IMR-90 (cell line): ENCODE measurements at regions not wholly inside any gene's neighbourhood (a gene's known extent, or its start where the extent isn't known, plus 50 kb on each side); places are given as distances from the start of the nearest gene placed in this dataset.

Experiments used
- ATAC-seq: fragments of 200-7000 bp; cut with Tn5 transposase; 2 replicates; pipeline ENCODE4 v1.9.1; 2020; ENCODE audit warnings: low read depth, mild to moderate bottlenecking, moderate library complexity
- BruUV-seq: library from RNA; stranded (reverse); fragments of 400-500 nt; replicated peaks from 2 replicates; lab custom pipeline; 2021; lab: Mats Ljungman, UMichigan
- CTCF ChIA-PET: fragments of 300-600 bp; formaldehyde crosslinking; extraction: SDS; loops from one replicate; lab custom pipeline; 2021; ENCODE audit warnings: antibody characterized with exemption; lab: Yijun Ruan, JAX
- POLR2A ChIA-PET: fragments of 300-600 bp; sonication (Branson Sonifier 250); formaldehyde crosslinking; loops from one replicate; lab custom pipeline; 2022; ENCODE audit warnings: antibody characterized with exemption; ENCODE audit not compliant: unreplicated experiment; lab: Charles Lee
- DNase-seq: peaks from one replicate; pipeline ENCODE4 v3.0.0; 2013
- H2AFZ ChIP-seq: replicated peaks from 2 replicates; pipeline ENCODE3; 2013; ENCODE audit warnings: low read length, mild to moderate bottlenecking; ENCODE audit not compliant: poor library complexity
- H2AK5ac ChIP-seq: 2 replicates; pipeline ENCODE4 v1.6.1; 2013; ENCODE audit warnings: low read depth, low read length, inconsistent platforms
- H2AK9ac ChIP-seq: replicated peaks from 2 replicates; pipeline ENCODE3; 2013; ENCODE audit warnings: mild to moderate bottlenecking, low read depth, low read length, moderate library complexity; ENCODE audit not compliant: poor library complexity
- H2BK120ac ChIP-seq: 2 replicates; pipeline ENCODE4 v1.6.1; 2013; ENCODE audit warnings: low read depth, low read length, inconsistent platforms
- H2BK15ac ChIP-seq: 3 replicates; pipeline ENCODE4 v1.6.1; 2013; ENCODE audit warnings: low read depth, low read length, inconsistent platforms
- H2BK20ac ChIP-seq: 2 replicates; pipeline ENCODE4 v1.6.1; 2013; ENCODE audit warnings: low read depth, mild to moderate bottlenecking, inconsistent platforms, low read length, moderate library complexity
- H2BK5ac ChIP-seq: 2 replicates; pipeline ENCODE4 v1.6.1; 2013; ENCODE audit warnings: mild to moderate bottlenecking, low read depth, low read length, inconsistent platforms; ENCODE audit not compliant: poor library complexity, severe bottlenecking
- H3K14ac ChIP-seq: replicated peaks from 2 replicates; pipeline ENCODE4 v1.6.1; 2013; ENCODE audit warnings: low read depth, low read length, inconsistent platforms
- H3K18ac ChIP-seq: 2 replicates; pipeline ENCODE4 v1.6.1; 2013; ENCODE audit warnings: low read depth, low read length, control low read depth
- H3K23ac ChIP-seq: 2 replicates; pipeline ENCODE4 v1.6.1; 2013; ENCODE audit warnings: low read depth, low read length, inconsistent platforms
- H3K27ac ChIP-seq: 2 replicates; pipeline ENCODE4 v1.5.1; 2013; ENCODE audit warnings: mild to moderate bottlenecking, control low read depth, low read length; ENCODE audit not compliant: insufficient read depth
- H3K27me3 ChIP-seq: 2 replicates; pipeline ENCODE4 v1.6.1; 2013; ENCODE audit warnings: low read length; ENCODE audit not compliant: control insufficient read depth, insufficient read depth
- H3K36me3 ChIP-seq: 2 replicates; pipeline ENCODE4 v1.6.1; 2013; ENCODE audit warnings: low read length, mixed read lengths; ENCODE audit not compliant: control insufficient read depth, insufficient read depth
- H3K4ac ChIP-seq: 2 replicates; pipeline ENCODE4 v1.6.1; 2013; ENCODE audit warnings: low read depth, low read length, inconsistent platforms
- H3K4me1 ChIP-seq: 2 replicates; pipeline ENCODE4 v1.6.1; 2013; ENCODE audit warnings: low read length, mixed read lengths; ENCODE audit not compliant: control insufficient read depth, insufficient read depth
- H3K4me2 ChIP-seq: 2 replicates; pipeline ENCODE4 v1.6.1; 2013; ENCODE audit warnings: low read depth, mild to moderate bottlenecking, control low read depth, low read length, moderate library complexity
- H3K4me3 ChIP-seq: 2 replicates; pipeline ENCODE4 v1.5.1; 2013; ENCODE audit warnings: low read depth, mild to moderate bottlenecking, control low read depth, low read length, moderate library complexity; ENCODE audit not compliant: insufficient read depth
- H3K56ac ChIP-seq: 2 replicates; pipeline ENCODE4 v1.6.1; 2013; ENCODE audit warnings: low read length, inconsistent platforms; ENCODE audit not compliant: insufficient read depth; ENCODE audit errors: extremely low read depth
- H3K79me1 ChIP-seq, 2 experiments: 2 replicates each; pipeline ENCODE4 v1.6.1; 2013; ENCODE audit warnings: low read length in 2 of 2, inconsistent platforms in 1 of 2, low read depth in 1 of 2
- H3K9ac ChIP-seq: 2 replicates; pipeline ENCODE4 v1.6.1; 2013; ENCODE audit warnings: low read depth, low read length, control low read depth
- H3K9me1 ChIP-seq: 2 replicates; pipeline ENCODE4 v1.6.1; 2013; ENCODE audit warnings: low read length, inconsistent platforms; ENCODE audit not compliant: insufficient read depth
- H3K9me3 ChIP-seq: 2 replicates; pipeline ENCODE4 v1.6.1; 2013; ENCODE audit warnings: low read length; ENCODE audit not compliant: control insufficient read depth, insufficient read depth
- H4K20me1 ChIP-seq: 2 replicates; pipeline ENCODE4 v1.6.1; 2013; ENCODE audit warnings: low read length, inconsistent platforms; ENCODE audit not compliant: insufficient read depth
- H4K5ac ChIP-seq: 2 replicates; pipeline ENCODE4 v1.6.1; 2013; ENCODE audit warnings: mild to moderate bottlenecking, low read depth, low read length, control low read depth
- H4K8ac ChIP-seq, 2 experiments: 2 replicates each; pipeline ENCODE4 v1.6.1; 2013; ENCODE audit warnings: low read depth in 2 of 2, low read length in 2 of 2, control low read depth in 1 of 2, inconsistent platforms in 1 of 2
- H4K91ac ChIP-seq: 2 replicates; pipeline ENCODE4 v1.6.1; 2013; ENCODE audit warnings: low read depth, low read length, inconsistent platforms; ENCODE audit not compliant: insufficient read depth
- BHLHE40 ChIP-seq: fragments of 150-350 bp; IDR thresholded peaks from 2 replicates; pipeline ENCODE4 v1.6.1; 2016; ENCODE audit warnings: mild to moderate bottlenecking, low read depth, low read length
- CEBPB ChIP-seq: IDR thresholded peaks from 2 replicates; pipeline ENCODE4 v1.6.1; 2012; ENCODE audit warnings: low read depth, low read length, improper control_type of control experiment
- CTCF ChIP-seq: conservative IDR thresholded peaks from 2 replicates; pipeline ENCODE4 v1.5.1; 2012; ENCODE audit warnings: mild to moderate bottlenecking, low read depth, low read length, improper control_type of control experiment
- ELK1 ChIP-seq: fragments of 150-350 bp; IDR thresholded peaks from 2 replicates; pipeline ENCODE4 v1.6.1; 2016; ENCODE audit warnings: low read depth, mild to moderate bottlenecking, low read length, moderate library complexity, borderline replicate concordance
- MAFK ChIP-seq: IDR thresholded peaks from 2 replicates; pipeline ENCODE4 v1.6.1; 2012; ENCODE audit warnings: low read depth, low read length, improper control_type of control experiment
- MXI1 ChIP-seq: IDR thresholded peaks from 2 replicates; pipeline ENCODE4 v1.6.1; 2012; ENCODE audit warnings: low read depth, mild to moderate bottlenecking, low read length, moderate library complexity, borderline replicate concordance
- POLR2A ChIP-seq: IDR thresholded peaks from 2 replicates; pipeline ENCODE4 v1.6.1; 2012; ENCODE audit warnings: mild to moderate bottlenecking, low read depth, low read length
- RAD21 ChIP-seq: IDR thresholded peaks from 2 replicates; pipeline ENCODE4 v1.6.1; 2012; ENCODE audit warnings: low read length, improper control_type of control experiment
- RCOR1 ChIP-seq: IDR thresholded peaks from 2 replicates; pipeline ENCODE4 v1.6.1; 2012; ENCODE audit warnings: mild to moderate bottlenecking, low read length, improper control_type of control experiment; ENCODE audit not compliant: insufficient replicate concordance
- RFX5 ChIP-seq: IDR thresholded peaks from 2 replicates; pipeline ENCODE4 v1.8.0; 2012; ENCODE audit warnings: low read depth, mild to moderate bottlenecking, low read length, moderate library complexity
- SMC3 ChIP-seq: fragments of 150-350 bp; IDR thresholded peaks from 2 replicates; pipeline ENCODE4 v1.6.1; 2016; ENCODE audit warnings: low read depth, mild to moderate bottlenecking, antibody characterized with exemption, low read length, moderate library complexity
- WGBS, 2 experiments: methylation state at CpG; one replicate each; pipeline versions ENCODE4 v1.1.5 to v1.1.7; 2013; ENCODE audit warnings: missing lambda C conversion rate in 2 of 2; ENCODE audit not compliant: insufficient read length in 1 of 2; ENCODE audit errors: extremely low coverage in 2 of 2; 5-methylcytosine and 5-hydroxymethylcytosine counted together
- dilution Hi-C: fragments of 300-500 bp; cut with HindIII; formaldehyde crosslinking; loops from one replicate; pipeline ENCODE4 v1.14.3; 2018; ENCODE audit warnings: low sequenced_read_pairs; ENCODE audit not compliant: unreplicated experiment
- in situ Hi-C: fragments of 300-500 bp; cut with MboI; formaldehyde crosslinking; loops from 3 replicates; pipeline ENCODE4 v1.14.3; 2019; ENCODE audit warnings: low sequenced_read_pairs, inconsistent platforms, mixed read lengths
- intact Hi-C: fragments of 100-400 bp; cut with micrococcal nuclease; formaldehyde crosslinking; loops from 2 replicates; pipeline ENCODE4 v1.10.0; 2022

GRCh38 chr2:82656420-82656819 is 1802.7 kb downstream of the SUCLG1 start:
- intact Hi-C loops (no loop called here), dilution Hi-C loops (no loop called here), in situ Hi-C loops (no loop called here)
- ChIA-PET CTCF (no interaction called here), POLR2A (no interaction called here)
- H4K8ac ChIP-seq, result no peak overlapping the region
- no peak overlapping the region for H2BK15ac ChIP-seq
- no peak overlapping the region for H3K14ac ChIP-seq
- no peak overlapping the region for H3K4me2 ChIP-seq
- no peak overlapping the region for H2BK5ac ChIP-seq
- no peak overlapping the region for H3K9ac ChIP-seq
- peaks cover 2% of the 10 kb centered on the region; the same call in 1 of the 2 replicates for H3K9me3 ChIP-seq
- no peak for DNase-seq
- H4K5ac ChIP-seq, result no peak overlapping the region
- no peaks in the 10 kb centered on the region for H3K36me3 ChIP-seq
- no peak overlapping the region for H4K91ac ChIP-seq
- no peak overlapping the region for H2BK20ac ChIP-seq
- no peak overlapping the region for H2AK9ac ChIP-seq
- TF ChIP-seq BHLHE40, result no peak
- no peak for TF ChIP-seq MAFK
- TF ChIP-seq POLR2A, result no peak
- TF ChIP-seq RAD21, result no peak
- no peak for TF ChIP-seq CTCF
- TF ChIP-seq RCOR1, result no peak
- no peak for TF ChIP-seq ELK1
- no peak for TF ChIP-seq MXI1
- TF ChIP-seq RFX5, result no peak
- TF ChIP-seq SMC3, result no peak
- no peak for TF ChIP-seq CEBPB
- BruUV-seq, result no TSS peak
- H2AK5ac ChIP-seq, result no peak overlapping the region
- ATAC-seq, result no peak
- no CpG with 5 or more reads among the region's 2 CpGs for WGBS, 2 experiments
- no peaks in the 10 kb centered on the region for H3K4me1 ChIP-seq
- H3K79me1 ChIP-seq, result no peaks in the 10 kb centered on the region
- no peak overlapping the region for H3K23ac ChIP-seq
- no peaks in the 10 kb centered on the region for H3K27me3 ChIP-seq
- no peak overlapping the region for H3K4me3 ChIP-seq
- no peak overlapping the region for H2AFZ ChIP-seq
- H3K27ac ChIP-seq, result no peak overlapping the region
- no peaks in the 10 kb centered on the region for H4K20me1 ChIP-seq
- H3K18ac ChIP-seq, result no peak overlapping the region
- no peak overlapping the region for H3K4ac ChIP-seq
- H3K9me1 ChIP-seq, result no peaks in the 10 kb centered on the region
- no peak overlapping the region for H2BK120ac ChIP-seq
- H3K56ac ChIP-seq, result no peak overlapping the region
